ENCODE measurements at regions not wholly inside any gene's neighbourhood (a gene's known extent, or its start where the extent isn't known, plus 50 kb on each side); places are given as distances from the start of the nearest gene placed in this dataset.
A peak's percentile ranks its signal among the peaks of the same experiment; 100 is the strongest.
"Not testable (repeated sequence)": the region's sequence is repeated elsewhere in the genome, so short reads cannot be mapped to it uniquely, and the experiment has no call there.

DNA sequence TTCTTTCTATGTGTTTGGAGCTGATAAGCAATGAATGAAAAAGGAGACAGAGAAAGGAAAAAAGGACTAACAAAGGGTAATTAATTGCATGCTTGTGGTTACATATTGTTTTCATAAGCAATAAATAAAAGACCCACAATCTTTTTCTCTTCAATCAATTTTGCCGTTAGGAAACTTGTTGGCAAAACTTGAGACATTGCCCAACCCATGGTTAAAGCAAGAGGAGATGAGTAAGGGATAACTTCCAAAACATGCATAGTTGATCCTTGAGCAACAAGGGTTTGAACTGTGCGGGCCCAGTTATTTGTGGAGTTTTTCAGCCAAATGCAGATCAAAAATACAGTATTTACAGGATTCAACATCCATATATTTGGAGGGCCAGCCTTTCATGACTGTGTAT, 572.4 kb downstream of the AMY1C start:
- DNase-seq: no peak

DNA sequence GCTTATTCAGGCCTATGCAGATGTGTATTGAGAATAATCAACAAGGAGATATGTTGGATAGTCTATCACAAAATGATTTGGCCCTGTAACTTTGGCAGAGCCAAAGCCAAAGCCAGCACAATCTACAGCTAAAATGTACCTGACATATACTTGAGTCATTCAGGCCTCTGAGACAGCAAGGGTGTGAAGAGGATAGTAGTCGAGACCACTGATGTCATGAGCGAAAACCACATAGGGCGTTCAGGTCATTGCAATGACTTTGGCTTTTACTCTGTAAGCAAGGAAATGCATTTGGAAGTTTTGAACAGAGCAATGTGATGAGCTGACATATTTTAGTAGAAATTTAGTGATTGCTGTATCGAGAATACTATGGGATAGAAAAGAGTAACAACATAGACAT, 579.6 kb downstream of the AMY1C start:
- no peak for DNase-seq

DNA sequence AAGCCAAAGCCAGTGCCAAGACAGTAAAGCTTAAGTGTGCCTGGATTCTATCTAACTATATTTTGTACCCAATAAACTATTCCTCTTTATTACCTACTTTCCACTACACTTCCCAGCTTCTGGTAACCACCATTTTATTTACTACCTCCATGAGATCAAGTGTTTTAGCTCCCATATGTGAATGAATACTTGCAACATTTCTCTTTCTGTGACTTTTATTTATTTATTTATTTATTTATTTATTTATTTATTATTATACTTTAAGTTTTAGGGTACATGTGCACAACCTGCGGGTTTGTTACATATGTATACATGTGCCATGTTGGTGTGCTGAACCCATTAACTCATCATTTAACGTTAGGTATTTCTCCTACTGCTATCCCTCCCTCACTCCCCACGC, 582.1 kb downstream of the AMY1C start:
- DNase-seq: no peak

DNA sequence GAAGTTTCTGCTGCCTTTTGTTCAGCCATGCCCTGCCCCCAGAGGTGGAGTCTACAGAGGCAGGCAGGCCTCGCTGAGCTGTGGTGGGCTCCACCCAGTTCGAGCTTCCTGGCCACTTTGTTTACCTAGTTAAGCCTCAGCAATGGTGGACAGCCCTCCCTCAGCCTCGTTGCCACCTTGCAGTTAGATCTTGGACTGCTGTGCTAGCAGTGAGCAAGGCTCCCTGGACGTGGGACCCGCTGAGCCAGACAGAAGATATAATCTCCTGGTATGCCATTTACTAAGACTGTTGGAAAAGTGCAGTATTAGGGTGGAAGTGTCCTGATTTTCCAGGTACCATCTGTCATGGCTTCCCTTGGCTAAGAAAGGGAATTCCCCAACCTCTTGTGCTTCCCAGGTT, 588.2 kb downstream of the AMY1C start:
- DNase-seq: not testable (repeated sequence)

DNA sequence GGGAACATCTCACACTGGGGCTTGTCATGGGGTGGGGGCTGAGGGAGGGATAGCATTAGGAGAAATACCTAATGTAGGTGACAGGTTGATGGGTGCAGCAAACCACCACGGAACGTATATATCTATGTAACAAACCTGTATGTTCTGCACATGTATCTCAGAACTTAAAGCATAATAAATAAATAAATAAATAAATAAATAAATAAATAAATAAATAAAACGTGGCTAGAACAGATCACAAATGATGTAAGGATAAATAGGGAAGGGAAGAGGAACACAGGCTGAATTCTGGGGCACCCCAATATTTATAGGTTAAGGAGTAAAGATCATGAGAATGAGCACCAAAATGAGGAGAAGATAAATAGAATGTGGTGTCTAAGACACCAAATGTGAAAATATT, 592.2 kb downstream of the AMY1C start:
- no peak for DNase-seq

DNA sequence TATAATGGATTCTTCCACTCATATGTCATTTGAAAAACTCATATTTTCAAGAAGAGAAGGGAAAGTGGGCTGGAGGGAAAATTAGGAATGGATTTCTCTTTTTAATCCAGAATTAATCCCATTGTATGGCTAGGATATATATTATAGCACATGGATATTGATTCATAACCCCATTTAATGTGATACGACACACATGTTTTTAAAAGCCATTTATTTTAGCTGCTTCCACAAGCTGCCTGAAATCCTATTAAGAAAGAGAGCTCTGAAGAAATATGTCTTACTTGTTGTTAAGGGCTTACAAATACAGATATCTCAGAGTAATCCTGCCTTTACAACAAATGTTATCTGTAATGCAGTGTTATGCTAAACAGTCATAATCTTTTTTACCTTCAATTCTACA, 598.6 kb downstream of the AMY1C start:
- no peak for DNase-seq

DNA sequence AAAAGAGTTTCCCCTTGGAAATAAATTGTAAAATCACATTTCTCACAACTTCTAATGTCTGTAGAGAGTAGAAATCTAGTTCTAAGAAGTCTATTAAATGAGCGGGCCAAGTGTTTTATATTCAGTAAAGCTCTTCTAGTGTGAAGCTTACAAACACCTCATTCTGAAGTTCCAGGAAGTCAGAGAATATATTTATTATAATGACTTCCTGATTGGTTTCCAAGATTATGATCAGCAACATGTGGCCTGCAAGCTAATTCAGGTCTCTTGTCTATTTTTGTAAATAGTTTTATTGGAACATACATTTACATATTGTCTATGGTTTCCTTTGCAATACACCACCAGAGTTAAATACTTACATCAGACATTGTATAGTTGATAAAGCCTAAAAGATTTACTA, 603.9 kb downstream of the AMY1C start:
- DNase-seq: no peak

DNA sequence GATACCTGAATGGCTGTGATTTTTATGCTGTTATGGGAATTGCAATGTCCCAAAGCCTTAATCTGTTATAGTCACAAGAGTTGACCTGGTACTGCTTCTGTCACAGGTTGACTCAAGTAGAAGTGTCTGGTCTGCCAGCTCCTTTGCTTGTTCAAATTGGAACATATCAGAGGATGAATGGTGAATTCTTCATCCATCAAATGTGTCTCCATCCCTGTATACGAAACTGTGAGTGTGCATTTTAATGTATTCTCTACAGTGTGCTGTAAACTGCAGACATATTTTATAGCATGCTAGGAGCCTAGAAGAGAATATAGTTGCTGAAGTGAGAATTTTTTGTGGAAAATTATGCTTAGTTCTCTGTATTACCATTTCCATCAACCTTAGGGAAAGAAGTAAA, 608.4 kb downstream of the AMY1C start:
- no peak for DNase-seq

DNA sequence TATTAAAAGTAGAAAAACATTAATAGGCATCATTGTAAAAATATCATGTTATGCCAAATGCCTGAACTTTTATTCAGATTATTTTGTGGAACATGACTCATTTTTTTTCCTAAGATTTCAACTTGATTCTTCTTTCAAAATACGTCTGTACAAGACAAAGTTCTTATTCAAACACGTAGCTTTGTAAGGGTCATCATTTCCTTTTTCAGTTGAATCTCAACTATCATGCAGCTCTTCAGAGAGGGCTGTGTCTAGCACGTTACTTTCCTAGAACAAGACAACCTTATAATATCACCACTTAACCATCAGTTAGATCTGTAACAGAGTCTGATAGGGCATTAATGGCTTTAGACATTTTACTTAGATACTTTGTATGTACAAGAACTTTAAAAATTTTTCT, 608.9 kb downstream of the AMY1C start:
- no peak for DNase-seq

DNA sequence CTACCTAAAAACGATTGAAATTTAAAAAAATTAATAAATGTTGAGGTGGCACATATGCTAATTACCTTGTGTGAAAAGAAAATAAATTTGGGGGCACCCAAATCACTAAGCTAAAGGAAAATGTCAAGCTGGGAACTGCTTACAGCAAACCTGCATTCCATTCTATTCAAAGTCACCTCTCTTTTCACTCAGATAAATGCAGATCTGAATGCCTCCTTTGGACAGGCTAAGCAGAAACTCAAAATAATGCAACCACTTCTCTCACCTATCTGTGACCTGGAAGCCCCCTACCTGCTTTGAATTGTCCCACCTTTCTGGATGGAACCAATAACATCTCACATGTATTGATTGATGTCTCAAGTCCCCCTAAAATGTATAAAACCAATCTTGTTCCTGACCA, 628.7 kb downstream of the AMY1C start:
- DNase-seq: no peak

DNA sequence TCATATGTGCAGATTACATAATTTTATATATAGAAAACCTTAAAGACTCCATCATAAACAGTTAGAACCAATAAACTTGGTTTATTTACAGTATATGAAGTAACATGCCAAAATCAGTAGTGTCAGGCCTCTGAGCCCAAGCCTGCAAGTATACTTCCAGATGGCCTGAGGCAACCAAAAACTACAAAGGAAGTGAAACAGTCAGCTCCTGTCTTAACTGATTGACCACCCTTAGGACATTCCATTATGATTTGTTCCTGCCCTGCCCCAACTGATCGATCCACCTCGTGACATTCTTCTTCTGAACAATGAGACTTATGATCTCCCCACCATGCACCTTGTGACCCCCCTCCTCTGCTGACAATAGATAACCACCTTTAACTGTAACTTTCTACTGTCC, 630.3 kb downstream of the AMY1C start:
- no peak for DNase-seq

DNA sequence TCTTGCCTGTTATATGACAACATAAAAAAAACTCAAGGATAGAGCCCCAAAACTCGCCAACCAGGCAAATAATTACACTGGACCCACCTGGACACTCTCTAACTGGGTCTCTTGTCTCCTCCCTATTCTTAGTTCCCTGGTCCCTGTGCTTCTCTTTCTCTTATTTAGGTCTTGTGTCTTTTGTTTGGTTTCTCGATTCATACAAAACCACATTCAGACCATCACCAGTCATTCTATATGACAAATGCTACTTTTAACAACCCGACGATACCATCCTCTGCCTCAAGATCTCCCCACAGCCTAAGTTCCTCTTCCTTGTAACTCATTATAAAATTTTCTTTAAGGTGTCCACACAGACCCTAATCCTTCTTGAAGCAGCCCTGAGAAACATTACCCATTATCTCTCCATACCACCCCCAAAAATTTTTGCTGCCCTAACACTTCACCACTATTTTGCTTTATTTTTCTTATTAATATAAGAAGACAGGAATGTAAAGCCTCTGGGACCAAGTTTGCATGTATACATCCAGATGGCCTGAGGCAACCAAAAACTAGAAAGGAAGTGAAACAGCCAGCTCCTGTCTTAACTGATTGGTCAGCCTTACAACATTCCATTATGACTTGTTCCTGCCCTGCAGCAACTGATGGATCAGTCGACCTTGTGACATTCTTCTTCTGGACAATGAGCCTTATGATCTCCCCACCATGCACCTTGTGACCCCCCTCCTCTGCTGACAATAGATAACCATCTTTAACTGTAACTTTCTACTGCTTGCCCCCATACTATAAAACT, 638.2 kb downstream of the AMY1C start:
- no peak for DNase-seq

DNA sequence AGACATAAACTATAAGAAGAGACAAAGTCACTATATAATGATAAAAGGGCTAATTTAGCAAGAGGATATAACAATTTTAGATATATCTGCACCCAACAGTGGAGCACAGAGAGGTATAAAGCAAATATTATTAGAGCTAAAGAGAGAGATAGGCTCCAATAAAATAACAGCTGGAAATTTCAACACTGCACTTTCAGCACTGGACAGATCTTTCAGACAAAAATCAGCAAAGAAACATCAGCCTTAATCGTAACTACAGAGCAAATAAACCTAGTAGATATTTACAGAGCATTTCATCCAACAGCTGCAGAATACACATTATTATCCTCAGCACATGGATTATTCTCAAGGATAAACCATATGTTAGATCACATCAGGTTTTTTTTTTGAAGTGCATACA, 642.9 kb downstream of the AMY1C start:
- no peak for DNase-seq

DNA sequence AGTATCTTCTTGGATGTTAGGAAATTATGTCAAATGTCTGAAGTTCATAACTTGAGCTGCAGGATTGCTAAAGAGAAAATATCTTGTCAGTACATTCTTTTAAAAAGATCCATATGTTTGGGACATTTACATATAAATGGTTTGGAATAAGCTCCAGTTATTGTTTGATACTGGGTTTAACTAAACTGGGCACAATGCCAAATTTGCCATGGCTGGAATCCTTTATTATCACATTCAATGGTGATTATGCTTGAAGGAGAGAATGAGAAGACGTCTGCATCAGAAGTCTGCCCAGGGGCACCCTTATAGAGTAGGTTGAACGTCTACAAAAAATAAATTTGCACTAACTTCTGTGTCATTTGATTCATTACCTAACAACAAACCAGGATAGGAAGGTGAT, 652.5 kb downstream of the AMY1C start:
- DNase-seq: no peak

DNA sequence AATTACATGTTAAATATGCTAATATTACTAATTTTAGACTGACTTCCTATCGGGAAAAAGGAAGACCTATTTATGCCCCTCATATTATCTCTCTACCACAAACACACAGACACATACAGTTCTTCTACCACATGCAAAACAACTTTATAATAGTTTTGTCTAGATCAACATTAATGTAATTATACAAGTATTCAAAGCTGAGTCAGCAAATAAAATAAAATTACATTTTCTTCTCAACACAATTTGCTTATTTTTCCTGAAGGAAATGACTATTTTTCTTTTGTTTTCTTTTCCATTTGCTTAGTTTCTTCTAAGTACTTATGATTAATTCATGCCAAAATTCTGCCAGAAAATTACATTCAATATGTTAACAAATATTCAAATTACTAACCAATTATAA, 654.2 kb downstream of the AMY1C start:
- DNase-seq: no peak

DNA sequence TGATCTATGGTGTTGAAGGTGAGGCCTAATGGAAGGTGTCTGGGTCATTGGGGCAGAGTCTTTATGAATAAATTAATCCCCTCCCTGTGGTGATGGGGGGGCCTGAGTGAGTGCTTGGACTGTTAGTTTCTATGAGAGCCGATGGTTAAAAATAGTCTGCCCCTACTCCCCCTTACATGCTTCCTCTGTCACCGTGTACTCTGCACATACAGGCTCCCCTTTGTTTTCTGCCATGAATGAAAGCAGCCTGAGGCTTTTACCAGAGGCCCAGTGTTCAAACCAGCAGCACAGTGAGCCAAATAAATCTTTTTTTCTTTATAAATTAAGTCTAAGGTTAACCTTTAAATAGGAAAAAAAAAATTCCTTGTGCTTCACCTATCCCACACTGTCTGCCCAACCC, 657.0 kb downstream of the AMY1C start:
- DNase-seq: no peak

DNA sequence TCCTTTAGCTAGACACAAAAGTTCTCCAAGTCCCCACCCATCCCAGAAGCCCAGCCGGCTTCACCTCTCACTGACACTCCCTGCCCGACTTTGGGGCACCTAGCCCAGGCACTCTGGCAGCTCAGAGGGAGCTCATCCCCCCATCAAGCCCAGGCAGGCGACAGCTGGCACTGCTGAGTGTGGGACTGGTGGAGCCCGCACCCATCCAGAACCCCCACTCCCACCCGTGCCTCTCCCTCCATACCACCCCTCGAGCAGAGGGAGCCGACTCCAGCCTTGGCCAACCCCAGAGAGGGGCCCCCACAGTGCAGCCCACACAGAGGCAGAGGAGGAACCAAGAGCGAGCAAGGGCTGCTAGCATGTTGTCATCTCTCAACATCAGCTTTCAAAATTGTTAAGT, 658.6 kb downstream of the AMY1C start:
- DNase-seq: no peak

DNA sequence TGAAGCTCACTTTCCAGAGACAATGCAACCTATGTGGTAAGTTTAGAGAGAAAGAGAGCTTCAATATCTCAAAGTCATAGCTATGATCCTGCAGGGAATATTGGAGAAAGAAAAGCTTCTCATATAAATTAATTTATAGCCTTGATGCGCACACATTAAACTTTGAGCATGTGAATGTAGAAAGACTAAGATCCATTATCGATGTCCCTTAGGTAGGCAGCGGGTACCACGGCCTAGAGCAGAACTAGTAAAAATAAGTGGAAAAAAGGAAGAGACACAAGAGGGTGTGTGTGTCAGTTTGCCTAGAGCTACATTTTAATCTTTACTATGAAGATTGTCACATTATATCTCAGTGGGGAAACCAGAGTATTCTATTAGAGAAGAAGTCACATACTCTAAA, 685.6 kb downstream of the AMY1C start:
- DNase-seq: no peak

DNA sequence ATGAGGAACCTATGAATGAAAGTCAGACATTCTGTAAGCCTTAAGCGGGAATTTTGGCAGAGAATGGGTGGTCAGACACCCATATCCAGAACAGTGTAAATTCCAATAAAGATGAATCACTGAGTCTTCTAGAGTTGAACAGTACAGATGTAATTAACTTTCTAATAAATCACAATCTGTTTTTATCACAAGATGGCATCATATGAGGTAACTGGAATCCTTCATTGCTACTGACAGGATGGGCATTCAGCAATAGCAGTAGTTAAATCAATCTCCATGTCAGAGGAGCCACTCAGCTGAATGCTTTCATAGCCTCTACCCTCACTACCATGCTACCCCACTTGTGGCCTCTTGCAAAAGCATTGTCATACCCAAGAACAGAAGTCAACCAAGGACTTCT, 690.3 kb downstream of the AMY1C start:
- no peak for DNase-seq

DNA sequence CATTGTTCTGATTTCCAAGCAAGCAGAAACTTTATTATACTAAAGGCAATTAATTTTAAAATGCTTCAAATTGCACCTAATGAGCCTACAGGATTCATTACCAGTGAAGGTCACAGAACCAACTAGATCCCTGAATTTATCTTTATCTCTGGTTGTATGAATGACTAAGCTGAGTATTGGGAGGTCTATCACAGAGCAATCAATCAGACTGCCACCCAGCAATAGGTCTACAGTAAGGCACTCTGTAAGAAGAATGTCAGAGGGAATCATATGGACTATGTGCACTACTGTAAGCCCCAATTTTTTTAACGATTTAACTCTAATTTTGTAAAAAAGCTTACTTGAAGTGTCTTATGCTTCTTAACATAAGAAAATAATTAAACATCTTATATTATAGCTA, 707.0 kb downstream of the AMY1C start:
- no peak for DNase-seq

DNA sequence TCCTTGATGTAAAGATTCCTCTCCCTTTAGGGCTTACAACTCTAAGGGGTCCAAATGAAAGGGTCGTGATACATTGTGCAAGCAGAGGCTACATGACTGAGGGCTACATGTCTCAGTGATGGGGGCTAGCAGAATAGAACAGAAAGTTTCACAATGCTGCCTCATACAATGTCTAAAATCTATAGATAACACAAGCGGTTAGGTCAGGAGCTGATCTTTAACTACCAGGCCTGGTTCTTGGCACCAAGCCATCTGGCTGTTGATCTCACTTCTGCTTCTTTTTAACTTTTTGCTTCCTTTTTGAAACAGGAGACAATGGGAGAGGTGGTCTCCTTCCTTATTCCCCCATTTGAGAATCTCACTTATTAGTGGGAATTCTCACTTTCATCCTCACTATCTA, 710.2 kb downstream of the AMY1C start:
- no peak for DNase-seq

DNA sequence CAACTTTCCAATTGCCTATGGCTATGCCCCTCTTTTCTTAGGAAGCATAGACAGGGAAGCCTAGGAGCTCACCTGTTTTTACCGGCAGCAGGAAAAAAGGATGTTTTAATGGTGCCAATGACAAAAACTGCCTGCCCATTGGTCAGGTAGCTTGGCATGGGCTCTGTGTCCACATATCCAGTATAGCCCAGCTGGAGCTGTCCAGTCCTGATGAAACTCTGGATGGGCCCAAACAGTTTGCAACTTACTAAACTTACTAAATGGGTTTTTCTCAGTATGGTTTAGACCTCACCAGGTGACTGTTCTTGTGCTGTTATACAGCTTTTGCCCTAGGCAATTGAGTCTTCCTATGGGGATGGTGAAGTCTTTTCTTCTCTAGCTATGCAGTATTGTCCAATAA, 711.2 kb downstream of the AMY1C start:
- DNase-seq: no peak

DNA sequence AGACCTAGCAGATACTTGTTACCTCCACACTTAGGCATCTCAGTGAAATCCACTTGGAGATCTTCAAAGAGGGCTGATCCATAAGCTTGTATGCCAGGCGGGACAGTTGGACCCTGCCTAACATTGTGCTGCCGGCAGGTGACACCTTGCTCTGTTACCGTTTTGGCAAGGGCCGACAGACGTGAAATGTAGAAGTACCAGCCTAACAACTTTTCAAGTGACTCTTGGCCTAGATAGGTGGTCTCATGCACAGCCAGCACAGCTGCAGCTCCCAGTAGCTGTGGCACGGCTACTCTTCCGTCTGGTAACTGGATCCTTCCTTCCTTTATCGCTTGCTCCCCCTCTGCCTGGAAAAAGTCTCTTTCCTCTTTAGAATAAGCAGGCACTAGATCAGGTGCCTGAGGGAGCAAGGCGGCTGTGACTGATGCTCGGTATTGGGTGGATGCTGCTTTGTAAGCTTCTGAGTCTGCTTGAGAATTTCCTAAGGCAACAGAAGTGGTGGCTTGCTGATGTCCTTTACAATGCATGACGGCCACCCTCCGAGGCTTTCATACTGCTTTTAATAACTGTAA, 713.5 kb downstream of the AMY1C start:
- DNase-seq: no peak

DNA sequence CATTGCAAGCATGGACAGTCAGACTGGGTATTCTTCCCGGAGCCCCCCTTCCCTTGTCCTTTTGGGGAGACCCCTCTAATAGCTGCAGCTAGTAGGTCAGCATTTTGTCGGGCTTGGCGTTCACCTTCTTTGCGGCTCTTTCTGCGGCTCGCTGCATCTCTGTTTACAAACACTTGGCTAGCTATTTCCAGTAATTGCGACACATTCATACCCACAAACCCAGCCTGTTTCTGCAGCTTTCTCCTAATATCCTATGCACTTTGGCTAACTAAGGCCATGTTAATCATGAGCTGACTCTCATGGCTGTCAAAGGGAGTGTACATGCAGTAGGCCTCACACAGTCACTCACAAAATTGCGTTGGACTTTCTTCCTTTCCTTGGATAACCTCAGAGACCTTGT, 716.4 kb downstream of the AMY1C start:
- DNase-seq: no peak

DNA sequence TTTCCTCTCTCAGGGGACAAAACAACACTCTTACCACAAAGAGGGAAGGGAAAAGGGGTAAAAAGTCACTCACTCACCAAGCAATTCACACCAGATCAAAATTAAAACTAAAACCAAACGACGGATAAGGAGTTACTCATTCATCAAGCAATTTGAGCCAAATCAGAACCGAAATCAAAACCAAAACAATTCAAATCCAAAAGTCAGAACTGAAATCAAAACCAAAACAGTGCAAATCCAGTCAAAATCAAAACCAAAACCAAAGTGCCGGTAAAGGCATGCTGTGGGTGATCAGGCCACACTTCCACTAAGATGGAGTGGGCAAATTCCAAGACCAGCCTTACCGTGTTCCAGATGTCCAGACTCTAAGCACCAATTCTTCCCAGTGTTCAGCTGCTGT, 717.9 kb downstream of the AMY1C start:
- peak in 1 of 5 experiments; percentile 26 for DNase-seq
